ENCODE measurements at regions not wholly inside any gene's neighbourhood (a gene's known extent, or its start where the extent isn't known, plus 50 kb on each side); places are given as distances from the start of the nearest gene placed in this dataset.
"Not testable (repeated sequence)": the region's sequence is repeated elsewhere in the genome, so short reads cannot be mapped to it uniquely, and the experiment has no call there.

GRCh38 chr12:131397493-131398181 lies 313.3 kb upstream of the SFSWAP start:
- DNase-seq: no peak

GRCh38 chr12:131399000-131399399 lies 311.9 kb upstream of the SFSWAP start:
- no peak for DNase-seq

- not testable (repeated sequence) for DNase-seq
These were observed 310.1 kb upstream of the SFSWAP start for GRCh38 chr12:131400668-131401294.

GRCh38 chr12:131401907-131402633 lies 308.8 kb upstream of the SFSWAP start:
- DNase-seq: not testable (repeated sequence)

- no peak for DNase-seq
These were observed 308.0 kb upstream of the SFSWAP start for GRCh38 chr12:131402781-131403396.

- DNase-seq: no peak
These were observed 307.2 kb upstream of the SFSWAP start for GRCh38 chr12:131403676-131404075.

- DNase-seq: no peak
These were observed 306.2 kb upstream of the SFSWAP start for GRCh38 chr12:131404705-131405104.

- DNase-seq: no peak
These were observed 303.5 kb upstream of the SFSWAP start for GRCh38 chr12:131407221-131408035.

GRCh38 chr12:131408036-131408365 lies 302.9 kb upstream of the SFSWAP start:
- no peak for DNase-seq

GRCh38 chr12:131408484-131408883 lies 302.4 kb upstream of the SFSWAP start:
- DNase-seq: no peak

- DNase-seq: no peak
These were observed 301.7 kb upstream of the SFSWAP start for GRCh38 chr12:131409211-131409610.

GRCh38 chr12:131411827-131412226 lies 299.1 kb upstream of the SFSWAP start:
- DNase-seq: not testable (repeated sequence)

GRCh38 chr12:131413006-131413405 lies 297.9 kb upstream of the SFSWAP start:
- DNase-seq: no peak

- DNase-seq: no peak
These were observed 297.4 kb upstream of the SFSWAP start for GRCh38 chr12:131413471-131413870.

- DNase-seq: not testable (repeated sequence)
These were observed 296.6 kb upstream of the SFSWAP start for GRCh38 chr12:131414155-131414922.

- no peak for DNase-seq
These were observed 295.1 kb upstream of the SFSWAP start for GRCh38 chr12:131415781-131416180.

- DNase-seq: no peak
These were observed 292.8 kb upstream of the SFSWAP start for GRCh38 chr12:131418121-131418520.

- no peak for DNase-seq
These were observed 292.0 kb upstream of the SFSWAP start for GRCh38 chr12:131418884-131419283.

- DNase-seq: no peak
These were observed 289.9 kb upstream of the SFSWAP start for GRCh38 chr12:131420867-131421447.

GRCh38 chr12:131421509-131422186 lies 289.2 kb upstream of the SFSWAP start:
- no peak for DNase-seq

GRCh38 chr12:131422187-131422520 lies 288.7 kb upstream of the SFSWAP start:
- DNase-seq: no peak

All from fibroblast of skin of back (primary cell).